K562 (cell line): ENCODE measurements at regions not wholly inside any gene's neighbourhood (a gene's known extent, or its start where the extent isn't known, plus 50 kb on each side); places are given as distances from the start of the nearest gene placed in this dataset.

Experiments
- ATAC-seq: fragments of 200-7000 bp; cut with Tn5 transposase; 3 replicates; pipeline ENCODE4 v1.9.1; 2020; ENCODE audit warnings: moderate library complexity
- BruUV-seq: library from RNA; stranded (reverse); fragments of 400-500 nt; replicated peaks from 2 replicates; lab custom pipeline; 2021; lab: Mats Ljungman, UMichigan
- CTCF ChIA-PET: fragments of 300-600 bp; formaldehyde crosslinking; extraction: SDS; loops from one replicate; lab custom pipeline; 2021; ENCODE audit warnings: low intra/inter-chr PET ratio; lab: Yijun Ruan, JAX
- POLR2A ChIA-PET: fragments of 300-600, 350-650 bp; sonication (Branson Sonifier 250); formaldehyde crosslinking; extraction: SDS; loops from one replicate; lab custom pipeline; 2021; ENCODE audit warnings: antibody characterized with exemption, inconsistent platforms; lab: Yijun Ruan, JAX
- DNase-seq, 4 experiments: peaks; one replicate each; pipeline versions ENCODE4 v3.0.0 to v3.0.0-alpha.2; 2011 to 2018; ENCODE audit warnings: low spot score in 3 of 4, mixed read lengths in 3 of 4; ENCODE audit errors: extremely low read depth in 1 of 4
- FAIRE-seq: peaks from 2 replicates; lab custom pipeline; 2011; peaks lifted over from hg19 to GRCh38; lab: Jason Lieb, UNC
- H2AFZ ChIP-seq: 2 replicates; pipeline ENCODE4 v1.6.0; 2011; ENCODE audit warnings: low read depth, low read length, control low read depth, inconsistent platforms
- H3K27ac ChIP-seq: fragments of 200-600 bp; 3 replicates; pipeline ENCODE4 v1.8.0; 2011; ENCODE audit warnings: low read depth, mild to moderate bottlenecking, control low read depth, inconsistent platforms, low read length, moderate library complexity, mixed read lengths; ENCODE audit errors: extremely low read depth
- H3K27me3 ChIP-seq, 2 experiments: fragments of 300-600 bp in 1 of 2; 2 replicates in 1 of 2; 3 replicates in 1 of 2; pipeline versions ENCODE4 v1.6.0 to v1.8.0; 2011; ENCODE audit warnings: inconsistent platforms in 2 of 2, low read length in 2 of 2, mild to moderate bottlenecking in 1 of 2, mixed read lengths in 1 of 2, moderate library complexity in 1 of 2; ENCODE audit not compliant: control insufficient read depth in 2 of 2, insufficient read depth in 2 of 2
- H3K36me3 ChIP-seq: fragments of 300-600 bp; 3 replicates; pipeline ENCODE4 v1.8.0; 2011; ENCODE audit warnings: mild to moderate bottlenecking, low read length, inconsistent platforms; ENCODE audit not compliant: control insufficient read depth, insufficient read depth
- H3K4me1 ChIP-seq, 2 experiments: fragments of 200-600 bp in 1 of 2; replicated peaks in 1 of 2; 2 replicates in 1 of 2; 3 replicates in 1 of 2; pipeline versions ENCODE4 v1.5.1 to v1.8.0; 2011; ENCODE audit warnings: inconsistent platforms in 2 of 2, low read length in 2 of 2, mild to moderate bottlenecking in 1 of 2, mixed read lengths in 1 of 2, moderate library complexity in 1 of 2; ENCODE audit not compliant: control insufficient read depth in 2 of 2, insufficient read depth in 2 of 2
- H3K4me2 ChIP-seq: 2 replicates; pipeline ENCODE4 v1.6.1; 2011; ENCODE audit warnings: low read length, control low read depth, inconsistent platforms, mixed read lengths; ENCODE audit not compliant: insufficient read depth
- H3K4me3 ChIP-seq: fragments of 200-600 bp; sonication (generic), shearing (Covaris generic); 2 replicates; pipeline ENCODE4 v1.5.1; 2016; ENCODE audit warnings: control low read depth, inconsistent platforms
- H3K79me2 ChIP-seq: fragments of 200-600 bp; 3 replicates; pipeline ENCODE4 v1.8.0; 2011; ENCODE audit warnings: low read length, inconsistent platforms; ENCODE audit not compliant: control insufficient read depth, insufficient read depth
- H3K9ac ChIP-seq, 2 experiments: 2 replicates each; pipeline versions ENCODE4 v1.6.0 to v1.6.1; 2011; ENCODE audit warnings: low read depth in 2 of 2, low read length in 2 of 2, control low read depth in 1 of 2, inconsistent platforms in 1 of 2, mild to moderate bottlenecking in 1 of 2, mixed read lengths in 1 of 2; ENCODE audit not compliant: insufficient read depth in 1 of 2
- H3K9me1 ChIP-seq: one replicate; pipeline ENCODE4 v1.6.0; 2011; ENCODE audit warnings: inconsistent platforms, mild to moderate bottlenecking, low read length, moderate library complexity; ENCODE audit not compliant: control insufficient read depth, insufficient read depth
- H3K9me3 ChIP-seq: replicated peaks from 2 replicates; pipeline ENCODE4 v1.5.1; 2011; ENCODE audit warnings: low read depth, low read length, inconsistent platforms; ENCODE audit not compliant: control insufficient read depth, insufficient read depth
- H4K20me1 ChIP-seq: replicated peaks from 2 replicates; pipeline ENCODE4 v1.6.1; 2011; ENCODE audit warnings: low read length, inconsistent platforms, mixed read lengths; ENCODE audit not compliant: control insufficient read depth, insufficient read depth
- CREB3 ChIP-seq: fragments of 450-650 bp; conservative IDR thresholded peaks from 2 replicates; pipeline ENCODE4 v1.6.1; 2016; ENCODE audit warnings: missing genetic modification characterization, low read depth, mild to moderate bottlenecking, missing compliant biosample characterization, moderate library complexity
- ELF2 ChIP-seq: fragments of 250-450 bp; sonication (Bioruptor Pico); IDR thresholded peaks from 2 replicates; pipeline ENCODE4 v1.5.0; 2021; ENCODE audit warnings: mild to moderate bottlenecking
- GTF2B ChIP-seq: IDR thresholded peaks from 2 replicates; pipeline ENCODE4 v1.6.1; 2011; ENCODE audit not compliant: insufficient read length; ENCODE audit errors: extremely low read depth
- HIVEP1 ChIP-seq: fragments of 250-450 bp; sonication (Bioruptor Pico); IDR thresholded peaks from 2 replicates; pipeline ENCODE4 v1.4.0; 2020; ENCODE audit warnings: mild to moderate bottlenecking
- JUNB ChIP-seq: fragments of 450-650 bp; formaldehyde crosslinking; conservative IDR thresholded peaks from 2 replicates; pipeline ENCODE4 v1.4.0; 2020; ENCODE audit warnings: mild to moderate bottlenecking
- RBM22 ChIP-seq: fragments of 200-400 bp; formaldehyde crosslinking; IDR thresholded peaks from 2 replicates; pipeline ENCODE4 v1.6.1; 2018; ENCODE audit warnings: low read length, low read depth; ENCODE audit not compliant: poor library complexity, severe bottlenecking
- RBM25 ChIP-seq: fragments of 200-400 bp; formaldehyde crosslinking; IDR thresholded peaks from 2 replicates; pipeline ENCODE4 v1.6.1; 2018; ENCODE audit warnings: low read length, low read depth, moderate library complexity; ENCODE audit not compliant: severe bottlenecking
- RERE ChIP-seq: sonication (generic); formaldehyde crosslinking; IDR thresholded peaks from 2 replicates; pipeline ENCODE4 v1.8.0; 2023; ENCODE audit warnings: missing genetic modification reagents, mild to moderate bottlenecking, borderline replicate concordance
- RUNX1 ChIP-seq: sonication (generic); IDR thresholded peaks from 2 replicates; pipeline ENCODE4 v1.6.1; 2016; ENCODE audit warnings: antibody characterized with exemption, low read depth
- SOX6 ChIP-seq: fragments of 450-650 bp; IDR thresholded peaks from 2 replicates; pipeline ENCODE4 v1.6.1; 2014; ENCODE audit warnings: mild to moderate bottlenecking
- TAF1 ChIP-seq: IDR thresholded peaks from 2 replicates; pipeline ENCODE4 v1.6.1; 2011; ENCODE audit warnings: mild to moderate bottlenecking, low read length, moderate library complexity; ENCODE audit not compliant: insufficient read depth, control insufficient read depth, severe bottlenecking; ENCODE audit errors: extremely low read depth
- TEAD1 ChIP-seq, 2 experiments: fragments of 450-650 bp in 1 of 2; sonication (generic) in 1 of 2; formaldehyde crosslinking; IDR thresholded peaks; 2 replicates each; pipeline versions ENCODE4 v1.4.0 to v1.8.0; 2020 to 2022; ENCODE audit warnings: mild to moderate bottlenecking in 2 of 2, missing genetic modification reagents in 1 of 2
- ZNF431 ChIP-seq: sonication (generic); formaldehyde crosslinking; IDR thresholded peaks from 2 replicates; pipeline ENCODE4 v1.8.0; 2022; ENCODE audit warnings: mild to moderate bottlenecking, missing genetic modification reagents
- ZNF583 ChIP-seq: fragments of 250-450 bp; sonication (Bioruptor Pico); IDR thresholded peaks from 2 replicates; pipeline ENCODE4 v1.4.0; 2020
- WGBS: fragments of 100-300 bp; shearing (Covaris generic); methylation state at CpG from one replicate; pipeline ENCODE4 v1.1.6; 2016; ENCODE audit warnings: low coverage, mixed read lengths; ENCODE audit not compliant: insufficient coverage; ENCODE audit errors: missing lambda C conversion rate; 5-methylcytosine and 5-hydroxymethylcytosine counted together
- in situ Hi-C: fragments of 300-500 bp; cut with MboI; formaldehyde crosslinking; loops from 4 replicates; pipeline ENCODE4 v1.15.0; 2018; ENCODE audit warnings: inconsistent platforms, mixed read lengths
- intact Hi-C: fragments of 100-400 bp; cut with micrococcal nuclease; formaldehyde crosslinking; loops from 2 replicates; pipeline ENCODE4 v1.14.2; 2022

GRCh38 chr16:64882078-64882784, 239.6 kb downstream of the CDH11 start:
- no peak overlapping the region for H3K4me3 ChIP-seq
- BruUV-seq, result no TSS peak
- H3K36me3 ChIP-seq, result no peaks in the 10 kb centered on the region
- intact Hi-C loops (no loop called here), in situ Hi-C loops (no loop called here)
- POLR2A ChIA-PET, result no interaction called here
- no peak overlapping the region for H2AFZ ChIP-seq
- 0% methylated on average over 6 of the region's 6 CpGs for WGBS
- H3K4me2 ChIP-seq, result no peak overlapping the region
- FAIRE-seq (no peak), ATAC-seq (no peak), DNase-seq (no peak)
- no peak overlapping the region for H3K27ac ChIP-seq
- H3K4me1 ChIP-seq, result no peaks in the 10 kb centered on the region
- H3K27me3 ChIP-seq, result no peaks in the 10 kb centered on the region
- no peaks in the 10 kb centered on the region for H3K9me1 ChIP-seq
- H4K20me1 ChIP-seq, result no peaks in the 10 kb centered on the region
- H3K79me2 ChIP-seq, result no peaks in the 10 kb centered on the region
- H3K9ac ChIP-seq, result no peak overlapping the region
- CTCF ChIA-PET, result no interaction called here
- H3K9me3 ChIP-seq, result no peaks in the 10 kb centered on the region
- TF ChIP-seq RBM22 (no peak), SOX6 (no peak), RUNX1 (no peak), ELF2 (no peak), ZNF583 (CRISPR knock-in tag) (no peak), CREB3 (no peak), RBM25 (no peak), ZNF431 (CRISPR knock-in tag) (no peak), TAF1 (no peak), HIVEP1 (CRISPR knock-in tag) (no peak), JUNB (no peak), GTF2B (no peak), TEAD1 (CRISPR knock-in tag; IDR thresholded peaks at IDR 0.05) (no peak), RERE (no peak)
